Neuronal stem cell (in vitro differentiated cells): ENCODE measurements at regions not wholly inside any gene's neighbourhood (a gene's known extent, or its start where the extent isn't known, plus 50 kb on each side); places are given as distances from the start of the nearest gene placed in this dataset.

ENCODE experiments used
- DNase-seq: peaks from one replicate; pipeline ENCODE4 v3.0.0-alpha.2; 2013; ENCODE audit warnings: low spot score
- H2AFZ ChIP-seq: one replicate; pipeline ENCODE4 v1.6.1; 2013; ENCODE audit warnings: mild to moderate bottlenecking, low read length, inconsistent platforms
- H2AK5ac ChIP-seq: 2 replicates; pipeline ENCODE4 v1.6.1; 2013; ENCODE audit warnings: low read depth, mild to moderate bottlenecking, inconsistent platforms, low read length, moderate library complexity, mixed read lengths
- H2BK120ac ChIP-seq: 2 replicates; pipeline ENCODE4 v1.6.1; 2013; ENCODE audit warnings: low read depth, mild to moderate bottlenecking, inconsistent platforms, low read length, moderate library complexity, mixed read lengths
- H2BK12ac ChIP-seq: one replicate; pipeline ENCODE4 v1.6.1; 2013; ENCODE audit warnings: low read length, inconsistent platforms
- H2BK15ac ChIP-seq: 2 replicates; pipeline ENCODE4 v1.6.1; 2013; ENCODE audit warnings: mild to moderate bottlenecking, low read length, inconsistent platforms, mixed read lengths
- H2BK5ac ChIP-seq: one replicate; pipeline ENCODE4 v1.6.1; 2013; ENCODE audit warnings: inconsistent platforms, mild to moderate bottlenecking, low read length, moderate library complexity
- H3K14ac ChIP-seq: one replicate; pipeline ENCODE4 v1.6.1; 2013; ENCODE audit warnings: low read length, inconsistent platforms
- H3K18ac ChIP-seq: 2 replicates; pipeline ENCODE4 v1.6.1; 2013; ENCODE audit warnings: low read length, inconsistent platforms
- H3K23ac ChIP-seq: 2 replicates; pipeline ENCODE4 v1.6.1; 2013; ENCODE audit warnings: low read depth, mild to moderate bottlenecking, mixed read lengths, low read length, inconsistent platforms; ENCODE audit not compliant: poor library complexity
- H3K27ac ChIP-seq: replicated peaks from 3 replicates; pipeline ENCODE4 v1.5.1; 2013; ENCODE audit warnings: low read length, inconsistent platforms
- H3K27me3 ChIP-seq, 3 experiments: 2 replicates each; pipeline ENCODE4 v1.6.1; 2013; ENCODE audit warnings: low read length in 3 of 3, mild to moderate bottlenecking in 2 of 3, inconsistent platforms in 1 of 3, low read depth in 1 of 3, mixed read lengths in 1 of 3, moderate library complexity in 1 of 3; ENCODE audit not compliant: control insufficient read depth in 3 of 3, insufficient read depth in 3 of 3
- H3K36me3 ChIP-seq, 2 donors: replicated peaks in 1 of 2; 2 replicates each; pipeline ENCODE4 v1.6.1; 2013; ENCODE audit warnings: low read length in 2 of 2; ENCODE audit not compliant: control insufficient read depth in 2 of 2, insufficient read depth in 2 of 2
- H3K4ac ChIP-seq: 2 replicates; pipeline ENCODE4 v1.6.1; 2013; ENCODE audit warnings: inconsistent platforms, mild to moderate bottlenecking, low read length, moderate library complexity
- H3K4me1 ChIP-seq, 2 donors: 1 replicate in 1 of 2; 2 replicates in 1 of 2; pipeline ENCODE4 v1.6.1; 2013; ENCODE audit warnings: low read length in 2 of 2, low read depth in 1 of 2; ENCODE audit not compliant: control insufficient read depth in 2 of 2, insufficient read depth in 1 of 2
- H3K4me2 ChIP-seq: one replicate; pipeline ENCODE4 v1.6.1; 2013; ENCODE audit warnings: mild to moderate bottlenecking, low read length, inconsistent platforms; ENCODE audit not compliant: insufficient read depth, poor library complexity, severe bottlenecking
- H3K4me3 ChIP-seq, 2 donors: 2 replicates each; pipeline ENCODE4 v1.5.1; 2013; ENCODE audit warnings: low read length in 2 of 2, mild to moderate bottlenecking in 2 of 2, inconsistent platforms in 1 of 2, moderate library complexity in 1 of 2
- H3K79me1 ChIP-seq: one replicate; pipeline ENCODE4 v1.6.1; 2013; ENCODE audit warnings: low read depth, mild to moderate bottlenecking, inconsistent platforms, low read length, moderate library complexity
- H3K9ac ChIP-seq: one replicate; pipeline ENCODE4 v1.6.1; 2013; ENCODE audit warnings: mild to moderate bottlenecking, low read depth, low read length, inconsistent platforms; ENCODE audit not compliant: poor library complexity
- H3K9me3 ChIP-seq, 2 donors: replicated peaks in 1 of 2; 2 replicates each; pipeline versions ENCODE3 to v1.6.1; 2013; ENCODE audit warnings: low read length in 2 of 2, mild to moderate bottlenecking in 2 of 2, inconsistent platforms in 1 of 2, low read depth in 1 of 2, mixed read lengths in 1 of 2, moderate library complexity in 1 of 2; ENCODE audit not compliant: control insufficient read depth in 2 of 2, insufficient read depth in 1 of 2
- H4K8ac ChIP-seq: one replicate; pipeline ENCODE4 v1.6.1; 2013; ENCODE audit warnings: low read depth, mild to moderate bottlenecking, inconsistent platforms, low read length, moderate library complexity
- H4K91ac ChIP-seq: one replicate; pipeline ENCODE4 v1.6.1; 2013; ENCODE audit warnings: low read length, low read depth, mild to moderate bottlenecking, inconsistent platforms; ENCODE audit not compliant: poor library complexity
- WGBS, 2 donors: extraction: QIAGEN DNeasy Blood & Tissue Kit; methylation state at CpG; one replicate each; pipeline ENCODE4 v1.1.7; 2013; ENCODE audit warnings: missing lambda C conversion rate in 2 of 2, mixed read lengths in 1 of 2; ENCODE audit not compliant: insufficient read length in 2 of 2, insufficient replicate concordance in 1 of 2; ENCODE audit errors: extremely low coverage in 2 of 2; 5-methylcytosine and 5-hydroxymethylcytosine counted together

DNA sequence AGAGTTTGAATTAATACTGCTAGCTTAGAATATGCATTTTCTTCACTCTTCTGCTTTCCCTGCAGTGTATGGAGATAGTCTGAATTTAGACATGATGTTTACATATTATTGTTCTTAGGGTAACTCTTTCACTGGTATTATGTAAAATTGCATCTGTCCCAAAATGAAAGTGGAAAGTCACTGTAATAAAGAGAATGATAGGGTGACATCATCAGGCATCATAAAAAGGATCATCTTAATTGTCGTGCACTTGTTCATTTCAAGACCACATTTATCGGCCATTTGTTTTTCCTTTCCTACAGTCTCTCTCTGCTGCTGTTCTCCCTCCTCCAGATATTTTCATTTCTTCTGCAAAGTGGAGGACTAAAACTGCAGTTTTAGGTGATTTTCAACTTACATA lies 61.9 kb upstream of the ZNF281 start:
- no peak overlapping the region for H2BK12ac ChIP-seq
- no peaks in the 10 kb centered on the region for H3K79me1 ChIP-seq
- H3K18ac ChIP-seq: no peak overlapping the region
- no peak overlapping the region for H3K14ac ChIP-seq
- no peak overlapping the region for H4K91ac ChIP-seq
- H3K4me1 ChIP-seq: peaks cover 0 to 7% of the 10 kb centered on the region in 2 donors
- H3K4me2 ChIP-seq: no peak overlapping the region
- no peak overlapping the region for H2BK5ac ChIP-seq
- H4K8ac ChIP-seq: no peak overlapping the region
- no peaks in the 10 kb centered on the region for H3K36me3 ChIP-seq
- H3K4ac ChIP-seq: no peak overlapping the region
- DNase-seq: no peak
- no peak overlapping the region for H3K4me3 ChIP-seq
- no peak overlapping the region for H3K23ac ChIP-seq
- no peaks in the 10 kb centered on the region for H3K27me3 ChIP-seq
- H2BK15ac ChIP-seq: no peak overlapping the region
- H3K27ac ChIP-seq: no peak overlapping the region
- H2AFZ ChIP-seq: no peak overlapping the region
- no peaks in the 10 kb centered on the region for H3K9me3 ChIP-seq
- WGBS, 2 donors: no CpG with 5 or more reads among the region's 2 CpGs
- no peak overlapping the region for H2BK120ac ChIP-seq
- H2AK5ac ChIP-seq: no peak overlapping the region
- no peak overlapping the region for H3K9ac ChIP-seq

DNA sequence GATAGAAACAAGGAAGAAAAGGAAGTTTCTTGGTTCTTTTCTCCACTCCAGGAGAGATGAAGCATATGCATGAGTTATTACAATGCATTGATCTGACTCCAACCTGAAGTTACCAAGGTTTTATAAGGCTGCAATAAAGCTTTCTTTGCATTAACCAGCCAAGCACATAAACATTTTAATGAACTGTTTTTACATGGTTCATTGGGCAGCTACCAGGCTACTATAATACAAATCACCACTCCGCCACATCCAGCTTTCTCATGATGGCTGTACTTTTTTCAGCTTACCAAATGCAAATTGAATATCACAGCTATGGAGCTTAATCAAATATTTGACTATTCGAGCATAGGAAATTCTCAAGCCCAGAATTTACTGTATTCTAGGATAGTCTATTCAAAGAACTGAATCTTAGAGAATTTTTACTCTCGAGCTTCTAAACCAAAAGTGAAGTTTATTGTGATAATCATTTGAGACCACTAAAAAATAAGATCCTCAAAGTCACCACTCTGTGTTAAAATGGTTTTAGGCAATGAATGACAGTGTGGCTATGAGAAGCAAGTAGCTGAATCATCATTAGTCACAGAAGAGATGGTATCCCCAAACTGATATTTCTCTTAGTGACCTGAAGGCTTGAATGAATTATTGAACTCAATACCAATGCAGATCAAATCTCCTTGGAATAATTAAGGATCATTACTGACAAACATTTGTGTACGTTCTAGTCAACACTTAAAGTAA lies 58.6 kb upstream of the ZNF281 start:
- no peaks in the 10 kb centered on the region for H3K9me3 ChIP-seq
- no peaks in the 10 kb centered on the region for H3K79me1 ChIP-seq
- no peak overlapping the region for H2AK5ac ChIP-seq
- WGBS, 2 donors: no CpG with 5 or more reads among the region's 4 CpGs
- no peak overlapping the region for H4K91ac ChIP-seq
- H3K4me1 ChIP-seq: no peaks in the 10 kb centered on the region
- H3K4me3 ChIP-seq: no peak overlapping the region
- DNase-seq: no peak
- H2AFZ ChIP-seq: no peak overlapping the region
- H2BK15ac ChIP-seq: no peak overlapping the region
- H3K4me2 ChIP-seq: no peak overlapping the region
- H3K4ac ChIP-seq: no peak overlapping the region
- H3K27me3 ChIP-seq: no peaks in the 10 kb centered on the region
- H3K9ac ChIP-seq: no peak overlapping the region
- no peak overlapping the region for H3K14ac ChIP-seq
- no peak overlapping the region for H2BK12ac ChIP-seq
- H2BK5ac ChIP-seq: no peak overlapping the region
- no peaks in the 10 kb centered on the region for H3K36me3 ChIP-seq
- no peak overlapping the region for H2BK120ac ChIP-seq
- H4K8ac ChIP-seq: no peak overlapping the region
- no peak overlapping the region for H3K23ac ChIP-seq
- H3K27ac ChIP-seq: no peak overlapping the region
- H3K18ac ChIP-seq: no peak overlapping the region

DNA sequence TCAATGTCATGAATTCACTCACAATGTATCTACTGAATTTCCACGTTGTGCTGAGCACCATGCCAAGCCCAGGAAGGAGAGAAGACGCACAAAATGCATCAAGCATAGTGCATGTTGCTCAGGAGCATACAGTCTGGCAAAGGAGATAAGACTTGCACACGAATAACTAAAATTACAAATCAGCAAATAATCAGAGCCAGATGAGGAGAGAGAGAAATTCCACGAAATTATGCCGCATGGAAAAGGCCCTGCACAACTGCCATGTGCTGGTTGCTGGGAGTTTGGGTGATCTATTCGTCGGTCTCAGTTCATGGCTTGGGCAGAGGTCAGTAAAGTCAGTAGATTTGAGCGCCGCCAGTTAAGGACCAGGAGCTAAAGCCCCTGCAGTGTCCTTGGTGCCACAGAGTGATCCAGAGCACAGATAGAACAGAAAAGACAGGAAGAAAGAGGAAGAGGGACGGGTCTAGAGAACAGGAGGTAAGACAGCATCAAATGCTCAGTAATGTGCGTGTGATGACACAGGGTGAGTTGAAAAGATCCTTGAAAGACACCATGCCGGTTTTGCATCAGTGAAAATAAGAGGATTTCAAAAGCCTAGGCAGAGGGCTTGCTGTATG lies 55.1 kb upstream of the ZNF281 start:
- no peak overlapping the region for H3K23ac ChIP-seq
- H4K91ac ChIP-seq: no peak overlapping the region
- H2BK15ac ChIP-seq: no peak overlapping the region
- no peak overlapping the region for H3K27ac ChIP-seq
- peak overlapping the region; percentile 77 for H2AFZ ChIP-seq
- H3K14ac ChIP-seq: no peak overlapping the region
- no peaks in the 10 kb centered on the region for H3K4me1 ChIP-seq
- H3K4me2 ChIP-seq: no peak overlapping the region
- no peaks in the 10 kb centered on the region for H3K27me3 ChIP-seq
- H2BK12ac ChIP-seq: no peak overlapping the region
- H2AK5ac ChIP-seq: no peak overlapping the region
- DNase-seq: no peak
- no peaks in the 10 kb centered on the region for H3K36me3 ChIP-seq
- H3K9me3 ChIP-seq: no peaks in the 10 kb centered on the region
- no peak overlapping the region for H4K8ac ChIP-seq
- H2BK5ac ChIP-seq: no peak overlapping the region
- WGBS, 2 donors: no CpG with 5 or more reads among the region's 12 CpGs
- H3K4me3 ChIP-seq: no peak overlapping the region
- H3K18ac ChIP-seq: no peak overlapping the region
- H3K4ac ChIP-seq: no peak overlapping the region
- no peak overlapping the region for H2BK120ac ChIP-seq
- no peak overlapping the region for H3K9ac ChIP-seq
- H3K79me1 ChIP-seq: no peaks in the 10 kb centered on the region
